DMS153 (cell line): ENCODE measurements at regions not wholly inside any gene's neighbourhood (a gene's known extent, or its start where the extent isn't known, plus 50 kb on each side); places are given as distances from the start of the nearest gene placed in this dataset.

Source experiments
- DNase-seq: peaks from one replicate; lab custom pipeline; 2025; lab: John Stamatoyannopoulos, UW

DNA sequence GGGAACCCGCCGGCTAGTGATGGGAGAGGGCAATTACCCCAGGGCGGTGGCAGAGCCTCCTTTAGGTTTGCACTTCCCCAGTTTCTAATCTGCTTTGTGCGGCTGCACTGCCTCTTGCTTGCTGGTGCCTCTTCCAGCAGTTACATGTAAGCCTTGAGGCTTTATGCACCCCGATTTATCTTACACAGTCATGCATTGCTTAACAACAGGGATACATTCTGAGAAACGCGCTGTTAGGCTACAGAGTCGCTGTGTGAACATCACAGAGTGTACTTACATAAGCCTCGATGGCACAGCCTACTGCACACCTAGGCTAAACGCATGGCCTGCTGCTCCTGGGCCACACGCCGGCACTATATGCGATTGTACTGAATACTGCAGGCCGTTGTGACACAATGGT lies 155.6 kb upstream of the MKI67 start:
- no peak for DNase-seq

GRCh38 chr10:128286141-128286761 lies 160.0 kb upstream of the MKI67 start:
- DNase-seq: no peak

DNA sequence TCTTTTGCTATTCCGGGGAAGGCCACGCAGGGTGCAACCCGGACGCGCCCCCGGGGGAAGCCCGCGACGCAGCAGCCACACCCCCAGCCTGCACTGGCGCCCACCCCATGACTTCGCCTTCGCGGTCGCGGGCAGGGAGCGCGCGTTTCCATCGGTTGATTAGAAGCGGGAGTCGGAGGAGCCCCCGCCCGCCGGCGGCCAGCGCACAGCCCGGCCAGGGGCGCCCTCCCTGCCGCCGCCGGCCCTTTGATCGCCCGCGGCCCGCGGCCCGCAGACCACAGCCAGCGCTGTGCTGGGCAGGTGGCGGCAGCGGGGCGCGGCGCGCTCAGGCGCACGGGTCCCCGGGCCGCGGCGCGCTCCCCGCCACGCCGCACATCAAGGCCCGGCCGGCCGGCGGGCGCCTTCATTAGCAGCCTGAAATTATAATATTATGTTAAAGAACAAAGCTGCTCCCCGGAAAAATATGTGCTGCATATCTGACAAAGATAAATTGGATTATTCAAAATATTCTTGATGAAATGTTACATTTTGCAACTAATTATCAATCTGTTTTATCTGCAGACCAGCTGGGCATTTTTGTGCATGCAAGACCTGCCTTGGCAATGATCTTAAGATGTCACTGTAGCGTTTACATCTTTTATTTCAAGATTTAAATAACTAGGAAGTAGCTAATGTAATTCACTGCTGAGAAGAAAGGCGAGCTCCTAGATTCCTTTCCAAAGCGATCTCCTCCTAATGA lies 160.7 kb upstream of the MKI67 start:
- no peak for DNase-seq

DNA sequence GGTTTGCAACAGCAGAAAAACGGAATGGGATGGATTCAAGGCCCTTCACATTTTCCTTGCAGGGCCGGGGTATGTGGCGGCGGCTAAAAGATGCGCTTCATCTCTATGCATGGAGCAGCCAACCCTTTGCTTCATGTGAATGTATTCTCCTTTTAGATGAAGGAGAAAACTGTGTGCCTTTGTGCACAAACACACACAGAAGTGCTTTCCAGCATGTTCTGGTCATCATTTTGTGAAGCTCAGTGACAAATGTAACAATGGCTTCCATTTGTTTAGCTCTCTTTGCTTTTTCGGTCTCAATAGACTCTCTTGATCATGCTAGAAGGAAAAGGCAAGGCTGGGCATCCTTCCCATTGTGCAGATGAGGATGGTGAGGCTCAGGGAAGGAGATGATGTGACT lies 161.7 kb upstream of the MKI67 start:
- no peak for DNase-seq

DNA sequence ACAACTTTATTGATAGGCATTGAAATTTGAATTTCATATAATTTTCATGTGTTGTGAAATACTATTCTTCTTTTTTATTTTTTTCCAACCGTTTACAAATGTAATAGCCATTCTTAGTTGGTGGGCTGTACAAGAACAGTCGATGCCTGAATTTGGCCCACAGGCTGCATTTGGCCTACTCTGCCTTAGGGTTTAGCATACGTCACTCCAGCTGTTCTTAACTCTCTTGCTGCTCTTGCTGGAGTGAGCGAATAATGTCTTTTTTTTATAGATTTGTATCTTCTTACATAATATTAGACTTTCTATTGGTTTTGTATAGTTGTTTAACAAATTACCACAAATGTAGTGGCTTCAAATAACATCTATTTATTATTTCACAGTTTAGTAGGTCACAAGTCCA lies 163.4 kb upstream of the MKI67 start:
- DNase-seq: no peak

DNA sequence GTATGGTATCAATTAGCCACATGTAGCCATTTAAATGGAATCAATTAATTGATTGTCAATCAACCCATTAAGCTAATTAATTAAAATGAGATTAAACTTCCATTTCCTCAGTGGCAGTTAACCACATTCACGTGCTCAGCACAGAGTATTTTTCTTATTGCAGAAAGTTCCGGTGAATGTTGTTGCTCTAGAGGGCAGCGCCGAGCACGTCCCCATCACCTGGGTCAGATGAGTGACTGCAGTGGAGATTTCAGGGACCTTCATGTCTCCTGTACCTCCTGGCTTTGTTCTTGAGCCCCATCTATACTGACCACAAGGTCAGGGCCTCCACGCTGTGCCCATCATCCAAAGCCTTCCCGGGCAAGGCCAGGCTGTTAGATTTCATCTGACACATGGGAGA lies 168.8 kb upstream of the MKI67 start:
- no peak for DNase-seq

DNA sequence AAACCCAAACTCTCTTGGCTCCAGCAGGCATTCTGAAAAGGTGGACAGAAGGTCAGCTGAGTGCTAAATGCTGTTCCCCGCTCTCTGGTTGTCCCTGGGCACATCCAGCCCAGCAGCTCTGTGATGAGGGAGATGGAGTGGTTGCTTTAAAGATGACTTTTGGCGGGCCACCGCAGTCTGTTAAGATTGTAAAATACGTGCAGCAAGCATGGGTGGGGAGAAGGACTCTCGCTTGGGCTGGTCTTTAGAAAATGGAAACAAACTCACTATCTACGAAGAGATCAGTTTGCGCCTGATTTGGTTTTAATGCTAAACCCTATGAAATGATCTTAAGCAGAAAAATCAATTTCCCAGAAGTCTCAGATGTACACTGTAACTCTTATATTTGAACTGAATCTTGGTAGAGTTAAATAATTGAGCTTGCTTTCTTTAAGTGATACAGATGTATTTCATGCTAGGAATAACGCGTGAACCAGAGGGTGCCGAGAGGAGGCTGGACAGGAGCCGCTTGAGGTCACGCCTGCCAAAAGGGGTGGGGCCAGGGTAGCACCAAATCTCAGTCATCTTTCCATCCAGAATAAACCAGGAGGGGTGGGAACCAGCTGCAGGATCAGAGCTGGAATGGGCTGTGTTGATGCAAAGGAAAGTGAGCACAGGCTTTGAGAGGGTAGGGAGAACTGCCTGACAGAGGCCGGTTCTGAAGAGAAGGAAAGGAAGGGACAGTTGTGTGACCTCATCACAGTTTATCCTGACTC lies 170.2 kb upstream of the MKI67 start:
- DNase-seq: no peak

GRCh38 chr10:128297709-128298378 lies 171.6 kb upstream of the MKI67 start:
- DNase-seq: no peak

DNA sequence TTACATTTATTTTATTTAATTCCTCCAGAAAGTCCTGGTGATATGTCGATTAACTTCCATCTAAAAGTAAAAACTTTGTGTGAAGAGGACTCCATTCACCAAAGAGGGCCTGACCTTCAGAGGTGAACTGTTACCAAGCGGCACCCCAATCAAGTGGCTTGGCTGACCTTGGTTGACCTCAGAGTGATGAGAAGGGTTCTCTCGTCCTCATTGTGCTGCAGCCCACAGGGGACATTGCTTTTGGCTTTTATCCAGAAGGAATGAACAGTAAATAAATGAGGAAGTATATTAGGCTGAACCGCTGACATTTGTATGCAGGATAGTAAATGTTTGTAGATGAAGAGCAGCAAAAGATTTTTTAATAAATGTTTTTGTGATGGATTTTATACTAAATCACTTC lies 172.4 kb upstream of the MKI67 start:
- DNase-seq: no peak

DNA sequence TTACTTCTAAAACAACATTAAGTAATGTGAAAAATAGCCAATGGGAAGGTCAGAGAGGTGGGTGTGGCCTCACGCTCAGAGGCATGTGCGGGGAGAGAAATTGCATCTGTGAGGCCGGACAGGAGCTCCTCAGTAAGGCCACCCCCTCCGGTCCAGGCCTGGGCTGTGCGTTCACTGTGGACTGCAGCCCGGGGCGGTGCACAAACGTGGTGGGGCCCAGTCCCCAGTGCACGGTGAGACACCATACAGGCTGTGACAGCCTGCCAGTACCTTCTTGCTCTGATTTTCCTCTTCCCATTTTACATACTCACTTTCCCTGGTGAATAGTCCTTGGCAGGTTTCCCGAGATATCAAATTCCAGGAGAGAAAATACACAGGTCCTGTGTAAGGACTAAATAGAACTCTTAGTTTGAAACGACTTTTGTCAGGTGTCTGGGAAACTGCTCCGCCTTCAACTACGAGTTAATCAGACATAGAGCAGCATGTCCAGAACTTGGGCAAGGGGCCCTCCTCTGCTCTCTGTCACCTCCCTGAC lies 174.1 kb upstream of the MKI67 start:
- no peak for DNase-seq

GRCh38 chr10:128301051-128301450 lies 174.8 kb upstream of the MKI67 start:
- no peak for DNase-seq

GRCh38 chr10:128302808-128303207 lies 176.6 kb upstream of the MKI67 start:
- no peak for DNase-seq

GRCh38 chr10:128304271-128304670 lies 178.0 kb upstream of the MKI67 start:
- DNase-seq: no peak

DNA sequence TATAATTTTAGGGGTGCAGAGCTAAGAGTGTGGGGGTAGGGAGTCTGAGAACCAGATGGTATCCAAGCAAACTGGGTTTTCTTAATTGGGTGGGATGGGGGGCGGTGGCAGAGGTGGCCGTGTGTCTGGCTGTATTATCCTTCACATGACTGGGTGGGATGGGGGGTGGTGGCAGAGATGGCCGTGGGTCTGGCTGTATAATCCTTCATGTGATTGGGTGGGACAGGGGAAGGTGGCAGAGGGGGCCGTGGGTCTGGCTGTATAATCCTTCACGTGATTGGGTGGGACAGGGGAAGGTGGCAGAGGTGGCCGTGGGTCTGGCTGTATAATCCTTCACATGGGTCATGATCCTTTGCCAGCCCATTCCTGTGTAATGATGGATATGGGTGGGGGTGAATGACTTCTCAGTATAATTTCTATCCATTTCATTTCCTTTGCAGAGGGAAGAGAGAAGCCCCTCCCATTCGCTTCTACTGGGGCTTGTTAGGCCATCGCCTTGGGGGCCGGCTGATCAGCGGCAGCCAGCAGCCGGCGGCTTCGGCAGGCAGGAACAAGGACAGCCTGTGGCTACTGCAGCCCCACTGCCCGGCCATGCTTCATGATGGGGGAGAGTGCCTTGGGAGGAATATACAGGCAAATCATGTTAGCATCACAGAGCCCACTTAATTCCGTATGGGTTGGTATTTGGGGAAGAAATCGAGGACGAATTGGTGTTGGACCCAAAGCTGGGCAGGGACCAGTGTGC lies 179.6 kb upstream of the MKI67 start:
- DNase-seq: no peak

- no peak for DNase-seq
Measured at GRCh38 chr10:128306535-128306934, 180.3 kb upstream of the MKI67 start.

GRCh38 chr10:128306966-128307365 lies 180.7 kb upstream of the MKI67 start:
- DNase-seq: no peak

GRCh38 chr10:128307820-128308219 lies 181.6 kb upstream of the MKI67 start:
- DNase-seq: no peak

- DNase-seq: no peak
Measured at GRCh38 chr10:128310971-128311658, 184.9 kb upstream of the MKI67 start.

- DNase-seq: no peak
Measured at GRCh38 chr10:128312250-128312649, 186.0 kb upstream of the MKI67 start.

DNA sequence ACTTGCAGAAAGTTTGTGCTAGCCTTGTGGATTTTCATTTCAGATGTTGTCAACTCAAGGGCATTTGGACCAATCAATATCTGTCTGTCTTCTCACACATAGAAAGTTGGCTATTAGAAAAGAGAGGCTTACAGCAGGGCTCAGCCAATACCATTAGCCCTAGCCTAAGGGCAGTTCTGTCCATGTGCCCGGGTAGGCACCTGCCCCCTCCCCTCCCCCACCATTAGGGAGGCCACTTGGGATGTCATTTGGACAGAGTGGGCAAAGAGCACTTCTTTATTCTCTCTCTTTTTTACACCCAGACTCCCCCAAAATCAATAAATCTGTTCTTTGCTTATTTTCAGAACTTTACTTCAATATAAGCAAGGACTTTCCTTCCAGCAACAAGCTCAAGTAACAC lies 188.5 kb upstream of the MKI67 start:
- DNase-seq: no peak

GRCh38 chr10:128316121-128316726 lies 190.0 kb upstream of the MKI67 start:
- DNase-seq: no peak
